ENCODE measurements at regions not wholly inside any gene's neighbourhood (a gene's known extent, or its start where the extent isn't known, plus 50 kb on each side); places are given as distances from the start of the nearest gene placed in this dataset.
A peak's percentile ranks its signal among the peaks of the same experiment; 100 is the strongest.

GRCh38 chr3:170814822-170815221, 55.2 kb downstream of the RPL22L1 start:
- no peak overlapping the region for H3K4me3 ChIP-seq (ENCODE audit: low read depth, low read length)
- DNase-seq (ENCODE audit: low read depth), result no peak
- no peak for TF ChIP-seq CTCF (conservative IDR thresholded peaks at IDR 0.05; ENCODE audit: low read depth, low read length)

GRCh38 chr3:170813266-170813665, 56.7 kb downstream of the RPL22L1 start:
- no peak for TF ChIP-seq CTCF (conservative IDR thresholded peaks at IDR 0.05; ENCODE audit: low read depth, low read length)

GRCh38 chr3:170811928-170812591, 57.9 kb downstream of the RPL22L1 start:
- no peak overlapping the region for H3K4me3 ChIP-seq (ENCODE audit: low read depth, low read length)
- TF ChIP-seq CTCF (conservative IDR thresholded peaks at IDR 0.05; ENCODE audit: low read depth, low read length), result peak; percentile 97
- peak; percentile 26 for DNase-seq (ENCODE audit: low read depth)

More at GRCh38 chr3:170813266-170813665, 56.7 kb downstream of the RPL22L1 start:
- H3K4me3 ChIP-seq (ENCODE audit: low read depth, low read length), result no peak overlapping the region
- no peak for DNase-seq (ENCODE audit: low read depth)

- no peak for DNase-seq (ENCODE audit: low read depth)
- TF ChIP-seq CTCF (conservative IDR thresholded peaks at IDR 0.05; ENCODE audit: low read depth, low read length), result no peak
- no peak overlapping the region for H3K4me3 ChIP-seq (ENCODE audit: low read depth, low read length)
Observed at GRCh38 chr3:170811515-170811914, 58.5 kb downstream of the RPL22L1 start.

GRCh38 chr3:170809975-170810357, 60.0 kb downstream of the RPL22L1 start:
- DNase-seq (ENCODE audit: low read depth), result peak; percentile 18
- H3K4me3 ChIP-seq (ENCODE audit: low read depth, low read length), result no peak overlapping the region

GRCh38 chr3:170809007-170809974, 60.7 kb downstream of the RPL22L1 start:
- peak; percentile 78 for TF ChIP-seq CTCF (conservative IDR thresholded peaks at IDR 0.05; ENCODE audit: low read depth, low read length)
- peak; percentile 33 for DNase-seq (ENCODE audit: low read depth)
- no peak overlapping the region for H3K4me3 ChIP-seq (ENCODE audit: low read depth, low read length)

More at GRCh38 chr3:170809975-170810357, 60.0 kb downstream of the RPL22L1 start:
- no peak for TF ChIP-seq CTCF (conservative IDR thresholded peaks at IDR 0.05; ENCODE audit: low read depth, low read length)
